Neutrophil (primary cell): ENCODE measurements at regions not wholly inside any gene's neighbourhood (a gene's known extent, or its start where the extent isn't known, plus 50 kb on each side); places are given as distances from the start of the nearest gene placed in this dataset.
"Not testable (repeated sequence)": the region's sequence is repeated elsewhere in the genome, so short reads cannot be mapped to it uniquely, and the experiment has no call there.

Source experiments
- H3K27ac ChIP-seq: fragments of 200-600 bp; sonication (generic); 2 replicates; pipeline ENCODE4 v1.5.1; 2016; ENCODE audit warnings: mild to moderate bottlenecking, moderate library complexity
- H3K27me3 ChIP-seq: fragments of 200-600 bp; sonication (generic); 2 replicates; pipeline ENCODE4 v1.6.0; 2016; ENCODE audit warnings: mild to moderate bottlenecking
- H3K36me3 ChIP-seq: fragments of 200-600 bp; sonication (generic); 2 replicates; pipeline ENCODE4 v1.5.1; 2017
- H3K4me1 ChIP-seq, 2 experiments: fragments of 200-600 bp in 1 of 2; sonication (generic) in 1 of 2; 1 replicate in 1 of 2; 2 replicates in 1 of 2; pipeline versions ENCODE4 v1.5.1 to v1.6.1; 2013 to 2016; ENCODE audit warnings: low read depth in 1 of 2, low read length in 1 of 2, mild to moderate bottlenecking in 1 of 2, moderate library complexity in 1 of 2; ENCODE audit not compliant: control insufficient read depth in 1 of 2, insufficient read depth in 1 of 2
- H3K4me3 ChIP-seq, 2 experiments: fragments of 200-600 bp in 1 of 2; sonication (generic) in 1 of 2; 1 replicate in 1 of 2; 2 replicates in 1 of 2; pipeline ENCODE4 v1.5.1; 2013 to 2016; ENCODE audit warnings: low read depth in 1 of 2, low read length in 1 of 2, mild to moderate bottlenecking in 1 of 2, moderate library complexity in 1 of 2
- H3K9me3 ChIP-seq: fragments of 200-600 bp; sonication (generic); 2 replicates; pipeline ENCODE4 v1.5.1; 2016
- CTCF ChIP-seq: fragments of 200-600 bp; sonication (generic); IDR thresholded peaks from 2 replicates; pipeline ENCODE4 v1.5.1; 2016; ENCODE audit warnings: antibody characterized with exemption

GRCh38 chr7:131157530-131158243 lies 170.0 kb upstream of the MKLN1 start:
- H3K4me1 ChIP-seq: no peaks in the 10 kb centered on the region
- H3K27me3 ChIP-seq: no peaks in the 10 kb centered on the region
- H3K9me3 ChIP-seq: no peaks in the 10 kb centered on the region
- no peak overlapping the region for H3K4me3 ChIP-seq
- H3K27ac ChIP-seq: no peak overlapping the region
- TF ChIP-seq CTCF: no peak
- no peaks in the 10 kb centered on the region for H3K36me3 ChIP-seq

GRCh38 chr7:131158244-131158636 lies 169.4 kb upstream of the MKLN1 start:
- H3K27me3 ChIP-seq, H3K9me3 ChIP-seq, H3K4me3 ChIP-seq, H3K4me1 ChIP-seq, H3K36me3 ChIP-seq, H3K27ac ChIP-seq: not testable (repeated sequence)

GRCh38 chr7:131159961-131160361 lies 167.7 kb upstream of the MKLN1 start:
- H3K9me3 ChIP-seq: no peaks in the 10 kb centered on the region
- no peak overlapping the region for H3K4me3 ChIP-seq
- H3K36me3 ChIP-seq: no peaks in the 10 kb centered on the region
- H3K27me3 ChIP-seq: no peaks in the 10 kb centered on the region
- H3K4me1 ChIP-seq: no peaks in the 10 kb centered on the region
- H3K27ac ChIP-seq: no peak overlapping the region
- no peak for TF ChIP-seq CTCF

- no peak for TF ChIP-seq CTCF
- Histone ChIP-seq H3K4me1 (no peaks in the 10 kb centered on the region), H3K27me3 (no peaks in the 10 kb centered on the region), H3K4me3 (no peak overlapping the region), H3K27ac (no peak overlapping the region), H3K36me3 (no peaks in the 10 kb centered on the region), H3K9me3 (no peaks in the 10 kb centered on the region)
Measured at GRCh38 chr7:131161103-131161502, 166.6 kb upstream of the MKLN1 start.

GRCh38 chr7:131164025-131164925 lies 163.4 kb upstream of the MKLN1 start:
- Histone ChIP-seq H3K27ac (no peak overlapping the region), H3K9me3 (no peaks in the 10 kb centered on the region), H3K4me3 (no peak overlapping the region), H3K27me3 (peaks cover 10% of the 10 kb centered on the region), H3K36me3 (no peaks in the 10 kb centered on the region), H3K4me1 (no peaks in the 10 kb centered on the region)
- no peak for TF ChIP-seq CTCF

- Histone ChIP-seq H3K36me3 (no peaks in the 10 kb centered on the region), H3K27ac (no peak overlapping the region), H3K4me1 (no peaks in the 10 kb centered on the region), H3K9me3 (no peaks in the 10 kb centered on the region), H3K4me3 (no peak overlapping the region), H3K27me3 (peaks cover 27% of the 10 kb centered on the region)
- no peak for TF ChIP-seq CTCF
Measured at GRCh38 chr7:131166066-131166465, 161.6 kb upstream of the MKLN1 start.
